Thyroid gland (tissue), 4 donors: ENCODE measurements at regions not wholly inside any gene's neighbourhood (a gene's known extent, or its start where the extent isn't known, plus 50 kb on each side); places are given as distances from the start of the nearest gene placed in this dataset.

Experiments
- CTCF ChIP-seq, 6 experiments: fragments of 200-600 bp in 3 of 6; fragments of 450-650 bp in 3 of 6; sonication (generic) in 3 of 6; IDR thresholded peaks; one replicate each; pipeline ENCODE4 v1.5.1; 2016 to 2019; ENCODE audit warnings: antibody characterized with exemption in 6 of 6, mild to moderate bottlenecking in 2 of 6, inconsistent platforms in 1 of 6, moderate library complexity in 1 of 6
- POLR2A ChIP-seq, 2 donors: fragments of 450-650 bp; IDR thresholded peaks; one replicate each; pipeline ENCODE4 v1.6.1; 2017; ENCODE audit warnings: antibody characterized with exemption in 2 of 2, mild to moderate bottlenecking in 2 of 2, moderate library complexity in 1 of 2

- peak in 5 of 6 experiments; percentile 29 to 62 (median 51) for TF ChIP-seq CTCF (IDR thresholded peaks at IDR 0.05)
- TF ChIP-seq POLR2A (IDR thresholded peaks at IDR 0.05) = no peak
These were observed 183.0 kb upstream of the CTBP2 start for GRCh38 chr10:125343118-125343925.
